Activated T-cell treated with anti-CD3 and anti-CD28 coated beads, Interleukin-2, amount 50 U/mL, for 24 hours (primary cell): ENCODE measurements at regions not wholly inside any gene's neighbourhood (a gene's known extent, or its start where the extent isn't known, plus 50 kb on each side); places are given as distances from the start of the nearest gene placed in this dataset.
"Not testable (repeated sequence)": the region's sequence is repeated elsewhere in the genome, so short reads cannot be mapped to it uniquely, and the experiment has no call there.

Source experiments
- DNase-seq: peaks from one replicate; pipeline ENCODE4 v3.0.0-alpha.2; 2020
- H3K27ac Mint-ChIP-seq: 2 replicates; pipeline ENCODE4 v1.8.0; 2020; ENCODE audit warnings: mild to moderate bottlenecking, mixed read lengths
- H3K27me3 Mint-ChIP-seq: 2 replicates; pipeline ENCODE4 v1.8.0; 2020; ENCODE audit warnings: mixed read lengths
- H3K36me3 Mint-ChIP-seq: 2 replicates; pipeline ENCODE4 v1.8.0; 2020; ENCODE audit warnings: low read depth, mixed read lengths
- H3K4me1 Mint-ChIP-seq: 2 replicates; pipeline ENCODE4 v1.8.0; 2020; ENCODE audit warnings: low read depth, mixed read lengths
- H3K4me3 Mint-ChIP-seq: 2 replicates; pipeline ENCODE4 v1.8.0; 2020; ENCODE audit warnings: mild to moderate bottlenecking, moderate library complexity, mixed read lengths
- H3K9me3 Mint-ChIP-seq: 2 replicates; pipeline ENCODE4 v1.8.0; 2020; ENCODE audit warnings: mixed read lengths

DNA sequence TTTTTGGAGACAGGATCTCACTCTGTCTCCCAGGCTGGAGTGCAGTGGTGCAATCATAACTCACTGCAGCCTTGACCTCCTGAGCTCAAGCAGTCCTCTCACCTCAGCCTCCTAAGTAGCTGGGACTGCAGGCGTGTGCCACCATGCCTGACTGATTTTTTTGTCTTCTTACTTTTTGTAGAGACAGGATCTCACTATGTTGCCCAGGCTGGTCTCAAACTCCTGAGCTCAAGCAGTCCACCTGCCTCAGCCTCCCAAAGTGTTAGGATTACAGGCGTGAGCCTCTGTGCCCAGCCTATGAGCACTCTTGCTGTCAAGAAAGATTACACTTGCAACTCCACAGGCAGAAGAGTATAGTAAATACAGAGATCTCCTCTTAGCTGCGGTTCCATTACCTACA is 151.5 kb upstream of the SLC35G4 start:
- H3K9me3 Mint-ChIP-seq, H3K27me3 Mint-ChIP-seq, H3K4me1 Mint-ChIP-seq, H3K4me3 Mint-ChIP-seq, H3K36me3 Mint-ChIP-seq, DNase-seq, H3K27ac Mint-ChIP-seq: not testable (repeated sequence)

DNA sequence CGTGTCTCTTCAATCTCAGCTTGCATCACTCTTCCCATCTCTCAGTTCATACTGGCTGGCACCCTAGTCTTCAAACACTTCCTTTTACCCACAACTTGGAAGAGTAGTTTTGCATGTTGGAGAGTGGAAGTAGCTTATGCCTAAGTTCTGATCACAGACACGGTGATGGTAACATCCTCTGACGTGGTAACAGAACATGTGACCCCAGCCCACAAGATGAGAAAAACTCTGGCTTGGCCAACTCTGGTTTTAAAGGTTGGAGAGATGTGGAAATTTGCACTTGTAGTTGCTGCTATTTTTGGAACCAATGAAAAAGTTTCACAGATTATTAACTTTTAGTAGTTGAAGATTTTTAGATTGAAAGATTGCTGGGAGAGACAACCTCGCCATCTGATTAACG is 155.4 kb upstream of the SLC35G4 start:
- Mint-ChIP-seq H3K27me3 (peaks cover under 1% of the 10 kb centered on the region), H3K27ac (no peak overlapping the region), H3K9me3 (peaks cover 6% of the 10 kb centered on the region), H3K4me1 (no peaks in the 10 kb centered on the region), H3K36me3 (no peaks in the 10 kb centered on the region), H3K4me3 (no peak overlapping the region)
- DNase-seq = no peak

DNA sequence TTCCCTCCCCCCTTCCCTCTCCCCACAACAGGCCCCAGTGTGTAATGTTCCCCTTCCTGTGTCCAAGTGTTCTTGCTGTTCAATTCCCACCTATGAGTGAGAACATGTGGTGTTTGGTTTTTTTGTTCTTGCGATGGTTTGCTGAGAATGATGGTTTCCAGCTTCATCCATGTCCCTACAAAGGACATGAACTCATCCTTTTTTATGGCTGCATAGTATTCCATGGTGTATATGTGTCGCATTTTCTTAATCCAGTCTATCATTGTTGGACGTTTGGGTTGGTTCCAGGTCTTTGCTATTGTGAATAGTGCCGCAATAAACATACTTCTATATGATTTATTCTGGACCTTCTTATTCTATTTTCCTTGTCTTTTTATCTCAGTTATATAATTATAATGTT is 165.2 kb upstream of the SLC35G4 start:
- H3K9me3 Mint-ChIP-seq, H3K4me1 Mint-ChIP-seq, H3K36me3 Mint-ChIP-seq, H3K4me3 Mint-ChIP-seq, DNase-seq, H3K27ac Mint-ChIP-seq: not testable (repeated sequence)
- H3K27me3 Mint-ChIP-seq = peaks cover 14% of the 10 kb centered on the region

DNA sequence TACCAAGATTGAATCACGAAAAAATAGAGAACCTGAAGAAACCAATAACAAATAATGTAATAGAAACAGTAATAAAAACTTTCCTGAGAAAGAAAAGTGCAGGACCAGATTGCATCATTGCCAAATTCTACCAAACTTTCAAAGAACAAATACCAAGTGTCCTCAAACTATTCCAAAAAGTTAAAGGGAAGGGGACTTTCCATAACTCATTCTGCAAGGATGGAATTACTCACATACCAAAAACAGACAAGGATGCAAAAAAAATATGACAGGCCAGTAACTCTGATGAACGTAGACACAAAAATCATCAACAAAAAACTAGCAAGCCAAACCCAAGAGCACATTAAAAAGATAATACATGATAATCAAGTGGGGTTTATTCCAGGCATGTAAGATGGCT is 172.3 kb upstream of the SLC35G4 start:
- Mint-ChIP-seq H3K27me3 (no peaks in the 10 kb centered on the region), H3K9me3 (peaks cover 2% of the 10 kb centered on the region), H3K36me3 (no peaks in the 10 kb centered on the region), H3K4me3 (no peak overlapping the region), H3K27ac (no peak overlapping the region), H3K4me1 (no peaks in the 10 kb centered on the region)
- DNase-seq = no peak

DNA sequence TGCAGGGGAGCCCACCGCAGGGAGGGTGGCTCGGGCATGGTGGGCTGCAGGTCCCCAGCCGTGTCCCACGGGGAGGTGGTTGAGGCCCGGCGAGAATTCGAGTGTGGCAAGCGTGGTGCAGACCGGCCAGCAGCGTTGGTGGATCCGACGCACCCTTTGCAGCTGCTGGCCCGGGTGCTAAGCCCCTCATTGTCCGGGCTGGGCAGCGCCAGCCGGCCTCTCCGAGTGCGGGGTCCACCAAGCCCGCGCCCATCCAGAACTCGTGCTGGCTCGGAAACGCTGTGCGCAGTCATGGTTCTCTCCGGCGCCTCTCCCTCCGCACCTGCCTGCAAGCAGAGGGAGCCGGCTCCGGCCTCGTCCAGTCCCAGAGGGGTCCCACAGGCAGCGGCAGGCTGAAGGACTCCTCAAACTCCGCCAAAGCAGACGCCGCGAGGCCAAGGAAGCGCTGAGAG is 177.0 kb upstream of the SLC35G4 start:
- Mint-ChIP-seq H3K4me1 (no peaks in the 10 kb centered on the region), H3K27ac (no peak overlapping the region), H3K36me3 (no peaks in the 10 kb centered on the region), H3K9me3 (peaks cover 2% of the 10 kb centered on the region), H3K4me3 (no peak overlapping the region), H3K27me3 (no peaks in the 10 kb centered on the region)
- DNase-seq = no peak

DNA sequence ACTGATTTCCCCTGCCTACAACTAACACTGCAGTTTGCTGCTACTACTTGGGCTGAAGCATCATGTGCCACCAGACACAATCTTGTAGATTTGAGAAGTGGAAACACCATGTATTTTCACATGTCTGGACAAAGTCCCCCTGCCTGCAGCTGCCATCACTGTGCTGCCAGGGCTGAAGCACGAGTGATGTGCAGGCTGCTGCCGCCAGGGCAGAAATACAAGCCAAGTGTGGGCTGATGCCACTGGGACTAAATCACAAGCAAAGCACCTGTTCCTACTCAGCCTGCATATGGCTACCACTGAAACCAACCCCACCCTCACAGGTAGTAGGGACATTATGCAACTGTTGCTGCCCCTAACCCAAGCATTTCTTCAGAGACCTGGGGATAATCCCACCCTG is 179.5 kb upstream of the SLC35G4 start:
- no peaks in the 10 kb centered on the region for H3K27me3 Mint-ChIP-seq
- DNase-seq = no peak
- no peaks in the 10 kb centered on the region for H3K36me3 Mint-ChIP-seq
- no peaks in the 10 kb centered on the region for H3K4me1 Mint-ChIP-seq
- no peak overlapping the region for H3K4me3 Mint-ChIP-seq
- no peaks in the 10 kb centered on the region for H3K9me3 Mint-ChIP-seq
- H3K27ac Mint-ChIP-seq = no peak overlapping the region

DNA sequence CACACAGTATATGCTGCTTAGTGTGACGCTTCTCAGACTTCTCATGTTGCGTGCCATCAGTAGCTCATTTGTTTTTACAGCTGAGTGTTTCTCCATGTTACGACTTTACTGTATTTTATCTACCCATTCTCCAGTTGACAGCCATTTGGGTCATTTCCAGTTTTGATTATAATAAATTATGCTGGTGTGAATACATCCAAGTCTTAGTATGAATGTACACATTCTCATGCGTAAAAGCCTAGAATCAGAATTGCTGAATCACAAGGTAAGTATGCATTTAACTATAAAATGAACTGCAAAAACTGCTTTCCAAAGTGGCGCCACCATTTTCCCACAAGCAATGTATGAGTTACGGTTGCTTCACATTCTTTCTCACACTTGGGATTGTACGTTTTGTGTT is 184.2 kb upstream of the SLC35G4 start:
- Mint-ChIP-seq H3K4me3 (no peak overlapping the region), H3K4me1 (no peaks in the 10 kb centered on the region), H3K36me3 (no peaks in the 10 kb centered on the region), H3K27me3 (no peaks in the 10 kb centered on the region), H3K9me3 (no peaks in the 10 kb centered on the region), H3K27ac (no peak overlapping the region)
- DNase-seq = no peak

DNA sequence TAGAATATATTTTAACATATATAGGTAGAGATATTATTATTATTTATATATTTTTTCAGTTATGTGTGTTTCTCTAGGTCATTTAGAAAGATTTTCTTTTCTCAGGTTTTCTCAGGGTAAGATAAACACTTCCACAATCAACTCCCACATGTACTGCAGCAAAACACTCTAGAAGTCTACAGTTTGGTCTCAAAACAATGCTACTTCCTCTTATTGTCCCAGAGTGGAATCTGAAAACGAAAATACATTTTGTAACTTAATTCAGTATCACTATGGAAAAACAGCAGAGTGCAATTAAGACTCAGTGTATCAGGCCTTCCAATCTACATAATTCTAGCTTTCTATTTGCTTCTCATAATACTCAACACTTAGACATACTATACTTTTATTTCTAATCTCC is 190.1 kb upstream of the SLC35G4 start:
- DNase-seq = no peak
- no peak overlapping the region for H3K4me3 Mint-ChIP-seq
- H3K27me3 Mint-ChIP-seq = no peaks in the 10 kb centered on the region
- H3K36me3 Mint-ChIP-seq = no peaks in the 10 kb centered on the region
- peaks cover 2% of the 10 kb centered on the region for H3K9me3 Mint-ChIP-seq
- H3K27ac Mint-ChIP-seq = no peak overlapping the region
- no peaks in the 10 kb centered on the region for H3K4me1 Mint-ChIP-seq

DNA sequence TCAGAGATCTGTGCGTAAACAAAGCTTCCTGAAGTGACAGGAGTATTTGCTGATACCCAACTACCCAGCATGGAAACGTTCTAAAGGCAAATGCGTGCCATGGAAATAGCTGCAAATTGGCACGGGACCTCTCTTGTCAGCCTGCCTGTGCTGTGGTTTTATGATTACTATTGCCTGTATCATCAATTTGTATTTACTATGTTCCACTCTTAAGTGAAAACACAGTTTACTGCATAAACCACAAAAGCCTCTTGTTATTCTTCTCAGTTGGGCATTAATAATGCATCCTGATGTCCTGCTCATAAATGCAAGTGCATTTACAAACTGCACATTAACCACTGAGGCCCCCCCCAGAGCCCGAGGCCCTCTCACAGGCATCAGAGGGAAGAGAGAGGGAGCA is 196.6 kb upstream of the SLC35G4 start:
- H3K4me3 Mint-ChIP-seq = no peak overlapping the region
- H3K36me3 Mint-ChIP-seq = no peaks in the 10 kb centered on the region
- H3K27me3 Mint-ChIP-seq = peaks cover 9% of the 10 kb centered on the region
- H3K27ac Mint-ChIP-seq = no peak overlapping the region
- DNase-seq = no peak
- H3K9me3 Mint-ChIP-seq = no peaks in the 10 kb centered on the region
- no peaks in the 10 kb centered on the region for H3K4me1 Mint-ChIP-seq

DNA sequence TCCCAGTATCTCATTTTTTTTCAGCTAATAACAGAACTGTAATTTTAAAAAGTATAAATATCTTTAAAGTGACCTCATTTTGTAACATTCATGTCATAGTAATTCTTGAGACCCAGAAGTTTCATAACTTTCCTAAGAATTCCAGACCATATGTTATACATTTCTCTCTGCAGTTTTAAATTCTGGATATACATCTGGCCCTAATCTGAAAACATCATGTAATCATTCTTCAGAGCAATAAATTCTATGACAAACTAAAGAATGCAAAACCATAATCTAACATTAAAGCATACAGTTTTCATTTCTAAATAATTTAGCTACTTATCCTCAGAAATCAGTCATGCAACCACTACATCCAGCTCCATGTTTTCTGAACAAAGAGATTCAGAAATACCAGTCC is 198.3 kb upstream of the SLC35G4 start:
- Mint-ChIP-seq H3K4me3 (no peak overlapping the region), H3K27me3 (peaks cover 9% of the 10 kb centered on the region), H3K27ac (no peak overlapping the region), H3K9me3 (no peaks in the 10 kb centered on the region), H3K36me3 (no peaks in the 10 kb centered on the region), H3K4me1 (no peaks in the 10 kb centered on the region)
- DNase-seq = no peak

DNA sequence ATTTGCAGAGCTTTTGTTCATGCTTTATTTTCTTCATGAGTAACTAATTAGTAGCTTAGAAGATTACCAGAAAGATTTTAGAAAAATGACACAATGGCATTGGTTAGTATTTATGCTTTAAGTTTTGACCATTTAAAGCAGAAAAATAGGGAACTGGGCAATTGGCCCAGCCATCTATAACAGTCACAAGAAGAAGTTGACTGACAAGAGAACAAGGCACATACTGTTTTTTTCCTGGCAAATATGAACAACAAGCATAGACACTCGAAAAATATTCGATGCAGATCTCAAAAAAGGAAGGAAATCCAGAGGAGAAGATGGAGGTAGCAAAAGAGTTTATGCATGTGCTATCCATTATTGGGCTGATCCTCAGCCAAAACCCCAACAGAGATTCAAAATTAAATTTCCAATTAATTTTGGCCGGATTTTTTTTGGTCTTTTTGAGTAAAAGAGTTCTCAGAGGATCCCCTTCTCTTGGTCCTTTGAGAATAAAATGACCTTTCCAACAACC is 200.8 kb upstream of the SLC35G4 start:
- DNase-seq = no peak
- no peak overlapping the region for H3K27ac Mint-ChIP-seq
- H3K4me1 Mint-ChIP-seq = no peaks in the 10 kb centered on the region
- no peaks in the 10 kb centered on the region for H3K9me3 Mint-ChIP-seq
- no peaks in the 10 kb centered on the region for H3K36me3 Mint-ChIP-seq
- peaks cover 3% of the 10 kb centered on the region for H3K27me3 Mint-ChIP-seq
- H3K4me3 Mint-ChIP-seq = no peak overlapping the region

DNA sequence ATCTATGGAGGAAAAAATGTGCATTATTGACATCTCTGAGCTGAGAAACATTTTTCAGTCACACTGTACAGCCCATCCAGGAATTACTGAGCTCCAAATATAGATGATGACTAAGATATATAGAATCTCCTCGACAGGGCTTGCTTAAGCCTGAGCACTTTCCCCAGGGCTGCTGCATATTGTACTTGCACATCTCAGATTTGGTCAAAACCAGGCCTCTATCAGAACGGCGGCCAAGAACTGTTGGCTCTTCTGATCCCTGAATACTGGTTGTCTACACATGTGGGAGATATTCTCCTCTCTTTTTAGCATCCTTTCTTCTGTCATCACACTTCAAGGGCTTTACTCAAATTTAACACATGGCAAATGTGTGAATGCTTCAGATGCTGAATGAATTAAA is 201.5 kb upstream of the SLC35G4 start:
- no peaks in the 10 kb centered on the region for H3K9me3 Mint-ChIP-seq
- peaks cover 3% of the 10 kb centered on the region for H3K27me3 Mint-ChIP-seq
- no peaks in the 10 kb centered on the region for H3K4me1 Mint-ChIP-seq
- no peaks in the 10 kb centered on the region for H3K36me3 Mint-ChIP-seq
- H3K4me3 Mint-ChIP-seq = no peak overlapping the region
- no peak for DNase-seq
- no peak overlapping the region for H3K27ac Mint-ChIP-seq

DNA sequence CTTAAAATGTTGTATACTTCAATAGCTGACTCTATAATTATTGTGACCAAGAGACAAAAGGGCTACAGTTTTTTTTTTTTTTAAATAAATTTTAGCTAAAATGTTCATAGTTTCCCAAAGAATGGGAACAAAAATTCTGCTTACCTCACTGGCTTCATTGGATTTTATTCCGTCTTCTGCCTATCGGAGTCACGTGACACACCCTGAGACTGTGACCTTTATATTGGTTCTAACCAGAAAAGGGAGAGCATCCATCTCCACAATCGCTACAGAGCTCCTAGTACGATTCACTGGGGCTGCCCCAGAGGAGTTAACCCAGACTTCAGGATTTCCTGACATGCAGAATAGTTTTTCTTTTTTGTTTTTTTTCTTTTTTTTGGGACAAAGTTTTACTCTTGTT is 203.6 kb upstream of the SLC35G4 start:
- DNase-seq = no peak
- Mint-ChIP-seq H3K9me3 (no peaks in the 10 kb centered on the region), H3K4me3 (no peak overlapping the region), H3K27ac (no peak overlapping the region), H3K36me3 (no peaks in the 10 kb centered on the region), H3K27me3 (no peaks in the 10 kb centered on the region), H3K4me1 (no peaks in the 10 kb centered on the region)

DNA sequence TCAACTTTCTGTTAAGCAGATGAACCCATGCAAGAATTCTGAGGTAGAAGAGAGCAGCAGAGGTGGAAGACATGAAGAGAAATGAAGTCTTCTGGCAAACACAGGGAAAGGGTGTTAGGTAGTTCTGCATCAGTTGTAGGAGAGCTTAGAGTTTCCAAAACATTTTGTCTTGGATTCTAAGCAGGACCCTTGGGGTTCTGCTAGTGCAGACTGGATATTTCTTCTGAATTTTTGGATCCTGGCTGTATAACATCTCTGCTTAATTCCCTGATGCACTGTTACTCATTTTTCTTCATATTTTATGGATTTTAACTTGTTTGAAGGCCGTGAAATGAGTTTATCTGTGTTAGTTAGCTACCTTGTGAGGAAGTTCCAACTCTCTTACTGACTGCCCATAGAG is 208.7 kb upstream of the SLC35G4 start:
- no peaks in the 10 kb centered on the region for H3K36me3 Mint-ChIP-seq
- DNase-seq = no peak
- no peaks in the 10 kb centered on the region for H3K4me1 Mint-ChIP-seq
- no peak overlapping the region for H3K27ac Mint-ChIP-seq
- H3K9me3 Mint-ChIP-seq = no peaks in the 10 kb centered on the region
- no peak overlapping the region for H3K4me3 Mint-ChIP-seq
- H3K27me3 Mint-ChIP-seq = no peaks in the 10 kb centered on the region

DNA sequence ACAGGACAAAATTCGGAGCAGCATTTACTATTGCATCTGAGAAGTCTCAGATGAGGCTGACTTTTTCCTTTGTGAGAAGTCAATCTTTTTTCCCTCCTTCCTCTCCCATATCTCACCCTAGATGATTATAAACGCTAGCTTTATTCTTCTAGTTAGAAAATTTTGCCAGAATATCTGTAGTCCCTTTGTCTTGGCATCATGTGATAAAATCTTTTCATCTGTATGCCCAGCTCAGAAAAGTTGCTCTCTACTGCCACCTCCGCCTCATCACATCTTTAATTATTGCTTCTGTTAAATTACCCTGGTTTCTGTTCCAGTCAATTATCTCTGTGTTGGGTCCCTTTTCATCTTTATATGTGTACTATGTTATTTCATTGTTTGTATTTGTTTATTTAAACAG is 210.8 kb upstream of the SLC35G4 start:
- Mint-ChIP-seq H3K9me3 (no peaks in the 10 kb centered on the region), H3K36me3 (no peaks in the 10 kb centered on the region), H3K27me3 (no peaks in the 10 kb centered on the region), H3K4me1 (no peaks in the 10 kb centered on the region), H3K27ac (no peak overlapping the region), H3K4me3 (no peak overlapping the region)
- DNase-seq = no peak
